ENCODE measurements at regions not wholly inside any gene's neighbourhood (a gene's known extent, or its start where the extent isn't known, plus 50 kb on each side); places are given as distances from the start of the nearest gene placed in this dataset.

GRCh38 chr10:110414548-110415309, 83.0 kb upstream of the DUSP5 start:
- DNase-seq (ENCODE audit: low spot score): no peak

- no peak for DNase-seq (ENCODE audit: low spot score)
Measured at GRCh38 chr10:110415809-110416208, 81.9 kb upstream of the DUSP5 start.

- DNase-seq (ENCODE audit: low spot score): no peak
Measured at GRCh38 chr10:110416776-110417711, 80.7 kb upstream of the DUSP5 start.

GRCh38 chr10:110418218-110418617, 79.5 kb upstream of the DUSP5 start:
- DNase-seq (ENCODE audit: low spot score): no peak

- no peak for DNase-seq (ENCODE audit: low spot score)
Measured at GRCh38 chr10:110419265-110419664, 78.4 kb upstream of the DUSP5 start.

GRCh38 chr10:110420401-110421193, 77.1 kb upstream of the DUSP5 start:
- peak; percentile 36 for DNase-seq (ENCODE audit: low spot score)

GRCh38 chr10:110421512-110422138, 76.1 kb upstream of the DUSP5 start:
- DNase-seq (ENCODE audit: low spot score): no peak

- no peak for DNase-seq (ENCODE audit: low spot score)
Measured at GRCh38 chr10:110422548-110422947, 75.2 kb upstream of the DUSP5 start.

GRCh38 chr10:110423650-110424049, 74.1 kb upstream of the DUSP5 start:
- no peak for DNase-seq (ENCODE audit: low spot score)

- DNase-seq (ENCODE audit: low spot score): peak; percentile 86
Measured at GRCh38 chr10:110425684-110426293, 71.9 kb upstream of the DUSP5 start.

GRCh38 chr10:110426294-110427181, 71.2 kb upstream of the DUSP5 start:
- peak; percentile 72 for DNase-seq (ENCODE audit: low spot score)

GRCh38 chr10:110429301-110429700, 68.4 kb upstream of the DUSP5 start:
- DNase-seq (ENCODE audit: low spot score): no peak

GRCh38 chr10:110430340-110431273, 67.1 kb upstream of the DUSP5 start:
- DNase-seq (ENCODE audit: low spot score): no peak

- no peak for DNase-seq (ENCODE audit: low spot score)
Measured at GRCh38 chr10:110431659-110432058, 66.0 kb upstream of the DUSP5 start.

- no peak for DNase-seq (ENCODE audit: low spot score)
Measured at GRCh38 chr10:110432084-110432483, 65.6 kb upstream of the DUSP5 start.

GRCh38 chr10:110432814-110433565, 64.7 kb upstream of the DUSP5 start:
- DNase-seq (ENCODE audit: low spot score): no peak

GRCh38 chr10:110433740-110434139, 64.0 kb upstream of the DUSP5 start:
- no peak for DNase-seq (ENCODE audit: low spot score)

GRCh38 chr10:110434489-110435096, 63.1 kb upstream of the DUSP5 start:
- no peak for DNase-seq (ENCODE audit: low spot score)
